GM21423 (cell line): ENCODE measurements at regions not wholly inside any gene's neighbourhood (a gene's known extent, or its start where the extent isn't known, plus 50 kb on each side); places are given as distances from the start of the nearest gene placed in this dataset.
"Not testable (repeated sequence)": the region's sequence is repeated elsewhere in the genome, so short reads cannot be mapped to it uniquely, and the experiment has no call there.

ENCODE experiments used
- ATAC-seq: cut with Tn5 transposase; IDR thresholded peaks from one replicate; pipeline ENCODE4 v1.9.1; 2021; ENCODE audit warnings: mild to moderate bottlenecking, moderate library complexity; ENCODE audit not compliant: unreplicated experiment

DNA sequence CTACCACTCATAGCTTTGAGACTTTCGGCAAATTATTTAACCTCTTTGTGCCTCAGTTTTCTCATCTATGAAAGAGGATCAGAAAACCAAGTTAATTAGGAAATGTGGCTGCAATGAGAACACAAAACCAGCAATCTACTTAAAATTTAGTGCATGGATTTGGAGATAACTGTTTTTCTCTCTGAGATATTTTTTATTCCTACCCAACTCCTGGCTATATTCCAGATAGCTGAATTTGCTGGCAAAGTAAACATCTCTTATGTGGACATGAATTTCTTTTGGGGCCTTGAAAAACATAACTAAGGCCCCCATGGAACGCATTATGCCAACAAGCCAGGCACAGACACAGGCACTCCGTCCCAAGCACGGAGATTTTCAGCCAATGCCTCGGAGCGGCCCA, 53.4 kb upstream of the FOXN3 start:
- ATAC-seq: no peak

- no peak for ATAC-seq
Observed at GRCh38 chr14:89469210-89470198, 52.5 kb upstream of the FOXN3 start.

- no peak for ATAC-seq
Observed at GRCh38 chr14:89468566-89468965, 51.5 kb upstream of the FOXN3 start.

DNA sequence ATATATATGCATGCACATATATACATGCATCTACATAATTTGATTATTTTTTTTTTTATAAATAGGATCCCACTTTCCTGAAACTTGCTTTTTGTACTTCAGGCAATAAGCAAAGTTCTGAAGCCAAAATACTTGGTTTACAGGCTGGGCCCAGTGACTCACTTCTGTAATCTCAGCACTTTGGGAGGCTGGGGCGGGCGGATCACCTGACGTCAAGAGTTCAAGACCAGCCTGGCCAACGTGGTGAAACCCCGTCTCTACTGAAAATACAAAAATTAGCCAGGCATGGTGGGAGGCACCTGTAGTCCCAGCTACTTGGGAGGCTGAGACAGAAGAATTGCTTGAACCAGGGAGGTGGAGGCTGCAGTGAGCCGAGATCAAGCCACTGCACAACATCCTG, 51.0 kb upstream of the FOXN3 start:
- ATAC-seq: not testable (repeated sequence)

DNA sequence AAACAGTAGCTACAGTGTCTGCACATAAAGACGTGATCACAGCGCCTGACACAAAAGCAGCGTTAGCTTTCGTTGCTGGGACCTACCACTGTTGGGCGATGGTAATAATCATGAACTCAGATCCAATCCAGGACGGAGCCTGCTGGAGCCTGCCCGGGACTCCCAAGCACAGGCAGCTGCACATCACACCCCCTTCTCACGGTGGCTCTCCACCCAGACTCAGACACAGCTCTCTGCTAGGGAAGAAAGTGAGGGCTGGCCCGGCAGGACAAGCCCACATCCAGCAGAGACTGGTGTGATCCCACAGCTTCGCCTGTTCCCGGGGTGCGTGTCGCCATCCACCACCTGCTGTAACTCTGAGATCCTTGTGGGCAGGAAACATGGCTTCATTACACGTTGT, 49.9 kb upstream of the FOXN3 start:
- no peak for ATAC-seq
